HL-60 (cell line): ENCODE measurements at regions not wholly inside any gene's neighbourhood (a gene's known extent, or its start where the extent isn't known, plus 50 kb on each side); places are given as distances from the start of the nearest gene placed in this dataset.

ENCODE experiments used
- DNase-seq, 2 experiments: peaks; one replicate each; pipeline ENCODE4 v3.0.0-alpha.2; 2010 to 2020; ENCODE audit warnings: low read depth in 1 of 2, low spot score in 1 of 2
- H3K27ac ChIP-seq: fragments of 250-450 bp; sonication (Bioruptor Pico); replicated peaks from 2 replicates; pipeline ENCODE4 v1.5.1; 2020; ENCODE audit warnings: mild to moderate bottlenecking, moderate library complexity
- H3K27me3 ChIP-seq: fragments of 250-450 bp; sonication (Bioruptor Pico); 2 replicates; pipeline ENCODE4 v1.5.1; 2021; ENCODE audit warnings: mild to moderate bottlenecking, moderate library complexity; ENCODE audit not compliant: insufficient read depth, poor library complexity, severe bottlenecking
- H3K4me3 ChIP-seq: replicated peaks from 2 replicates; pipeline ENCODE4 v1.5.1; 2011; ENCODE audit warnings: mild to moderate bottlenecking, control low read depth, low read length; ENCODE audit not compliant: insufficient read depth
- CTCF ChIP-seq: IDR thresholded peaks from one replicate; pipeline ENCODE4 v1.5.1; 2011; ENCODE audit warnings: low read length, control low read depth, inconsistent platforms; ENCODE audit not compliant: insufficient read depth
- GABPA ChIP-seq: IDR thresholded peaks from 2 replicates; pipeline ENCODE4 v1.6.1; 2012; ENCODE audit warnings: low read depth
- POLR2AphosphoS5 ChIP-seq: IDR thresholded peaks from 2 replicates; pipeline ENCODE4 v1.6.1; 2012; ENCODE audit warnings: low read depth
- REST ChIP-seq: IDR thresholded peaks from 2 replicates; pipeline ENCODE4 v1.6.1; 2012; ENCODE audit warnings: low read depth; ENCODE audit not compliant: insufficient replicate concordance
- SPI1 ChIP-seq: IDR thresholded peaks from 2 replicates; pipeline ENCODE4 v1.6.1; 2012; ENCODE audit warnings: low read depth, mild to moderate bottlenecking, borderline replicate concordance

GRCh38 chr21:25240974-25241373 lies 366.3 kb downstream of the MRPL39 start:
- TF ChIP-seq GABPA (no peak), POLR2AphosphoS5 (no peak), REST (no peak), CTCF (no peak), SPI1 (no peak)
- H3K27ac ChIP-seq: no peak overlapping the region
- no peaks in the 10 kb centered on the region for H3K27me3 ChIP-seq
- no peak for DNase-seq
- no peak overlapping the region for H3K4me3 ChIP-seq

GRCh38 chr21:25234857-25235801 lies 372.2 kb downstream of the MRPL39 start:
- no peak overlapping the region for H3K4me3 ChIP-seq
- no peaks in the 10 kb centered on the region for H3K27me3 ChIP-seq
- TF ChIP-seq SPI1: no peak
- no peak for TF ChIP-seq CTCF
- TF ChIP-seq REST: no peak
- no peak for TF ChIP-seq GABPA
- no peak for TF ChIP-seq POLR2AphosphoS5
- H3K27ac ChIP-seq: no peak overlapping the region
- no peak for DNase-seq

GRCh38 chr21:25220954-25221353 lies 386.3 kb downstream of the MRPL39 start:
- DNase-seq: no peak
- Histone ChIP-seq H3K4me3 (no peak overlapping the region), H3K27ac (no peak overlapping the region), H3K27me3 (no peaks in the 10 kb centered on the region)
- TF ChIP-seq GABPA: no peak
- no peak for TF ChIP-seq SPI1
- TF ChIP-seq CTCF: no peak
- TF ChIP-seq POLR2AphosphoS5: no peak
- no peak for TF ChIP-seq REST
